ENCODE measurements at regions not wholly inside any gene's neighbourhood (a gene's known extent, or its start where the extent isn't known, plus 50 kb on each side); places are given as distances from the start of the nearest gene placed in this dataset.

GRCh38 chr10:10852464-10852863 is 165.2 kb upstream of the CELF2 start:
- no peak for DNase-seq (ENCODE audit: low read depth)

- no peak for DNase-seq (ENCODE audit: low read depth)
Observed at GRCh38 chr10:10853954-10854353, 163.7 kb upstream of the CELF2 start.

- DNase-seq (ENCODE audit: low read depth): no peak
Observed at GRCh38 chr10:10854725-10855124, 162.9 kb upstream of the CELF2 start.

- no peak for DNase-seq (ENCODE audit: low read depth)
Observed at GRCh38 chr10:10855151-10855581, 162.5 kb upstream of the CELF2 start.

- DNase-seq (ENCODE audit: low read depth): no peak
Observed at GRCh38 chr10:10860455-10860976, 157.2 kb upstream of the CELF2 start.

- DNase-seq (ENCODE audit: low read depth): peak; percentile 56
Observed at GRCh38 chr10:10865303-10865702, 152.4 kb upstream of the CELF2 start.

GRCh38 chr10:10865913-10866312 is 151.8 kb upstream of the CELF2 start:
- DNase-seq (ENCODE audit: low read depth): no peak

GRCh38 chr10:10869592-10869991 is 148.1 kb upstream of the CELF2 start:
- peak; percentile 66 for DNase-seq (ENCODE audit: low read depth)

GRCh38 chr10:10870523-10871241 is 147.0 kb upstream of the CELF2 start:
- peak; percentile 20 for DNase-seq (ENCODE audit: low read depth)

GRCh38 chr10:10871352-10871751 is 146.3 kb upstream of the CELF2 start:
- no peak for DNase-seq (ENCODE audit: low read depth)

- DNase-seq (ENCODE audit: low read depth): peak; percentile 97
Observed at GRCh38 chr10:10872035-10872673, 145.5 kb upstream of the CELF2 start.

GRCh38 chr10:10872764-10873163 is 144.9 kb upstream of the CELF2 start:
- peak; percentile 22 for DNase-seq (ENCODE audit: low read depth)

- no peak for DNase-seq (ENCODE audit: low read depth)
Observed at GRCh38 chr10:10873289-10873688, 144.4 kb upstream of the CELF2 start.

- no peak for DNase-seq (ENCODE audit: low read depth)
Observed at GRCh38 chr10:10873915-10874314, 143.8 kb upstream of the CELF2 start.

- DNase-seq (ENCODE audit: low read depth): no peak
Observed at GRCh38 chr10:10878963-10879362, 138.7 kb upstream of the CELF2 start.

GRCh38 chr10:10881117-10881813 is 136.4 kb upstream of the CELF2 start:
- no peak for DNase-seq (ENCODE audit: low read depth)

GRCh38 chr10:10883737-10884136 is 133.9 kb upstream of the CELF2 start:
- DNase-seq (ENCODE audit: low read depth): no peak

GRCh38 chr10:10886861-10887531 is 130.7 kb upstream of the CELF2 start:
- DNase-seq (ENCODE audit: low read depth): no peak

GRCh38 chr10:10891124-10892082 is 126.3 kb upstream of the CELF2 start:
- peak; percentile 72 for DNase-seq (ENCODE audit: low read depth)

- DNase-seq (ENCODE audit: low read depth): no peak
Observed at GRCh38 chr10:10892290-10892875, 125.3 kb upstream of the CELF2 start.

- no peak for DNase-seq (ENCODE audit: low read depth)
Observed at GRCh38 chr10:10897400-10897799, 120.3 kb upstream of the CELF2 start.
